Neural cell (in vitro differentiated cells): ENCODE measurements at regions not wholly inside any gene's neighbourhood (a gene's known extent, or its start where the extent isn't known, plus 50 kb on each side); places are given as distances from the start of the nearest gene placed in this dataset.

ENCODE experiments used
- CTCF ChIP-seq: fragments of 450-650 bp; IDR thresholded peaks from 2 replicates; pipeline ENCODE4 v1.5.1; 2014; ENCODE audit warnings: antibody characterized with exemption, mild to moderate bottlenecking, moderate library complexity; ENCODE audit not compliant: poor library complexity, severe bottlenecking
- EP300 ChIP-seq: fragments of 450-650 bp; conservative IDR thresholded peaks from 2 replicates; pipeline ENCODE4 v1.6.1; 2014; ENCODE audit warnings: antibody characterized with exemption, mild to moderate bottlenecking, moderate library complexity; ENCODE audit not compliant: poor library complexity, severe bottlenecking
- EZH2 ChIP-seq: fragments of 200-600, 300-800 bp; shearing (Covaris generic), sonication (generic); IDR thresholded peaks from 2 replicates; pipeline ENCODE4 v1.6.1; 2014; ENCODE audit warnings: antibody characterized with exemption, low read length, borderline replicate concordance, mild to moderate bottlenecking; ENCODE audit not compliant: insufficient read depth, poor library complexity, severe bottlenecking
- MXI1 ChIP-seq: fragments of 450-650 bp; conservative IDR thresholded peaks from 2 replicates; pipeline ENCODE4 v1.6.1; 2014; ENCODE audit warnings: antibody characterized with exemption, mild to moderate bottlenecking; ENCODE audit not compliant: poor library complexity, severe bottlenecking
- POLR2AphosphoS5 ChIP-seq: IDR thresholded peaks from 2 replicates; pipeline ENCODE4 v1.6.1; 2012
- RAD21 ChIP-seq: fragments of 450-650 bp; conservative IDR thresholded peaks from 2 replicates; pipeline ENCODE4 v1.6.1; 2014; ENCODE audit warnings: antibody characterized with exemption, mild to moderate bottlenecking, moderate library complexity
- REST ChIP-seq: IDR thresholded peaks from 2 replicates; pipeline ENCODE4 v1.6.1; 2012; ENCODE audit warnings: borderline replicate concordance
- SMC3 ChIP-seq: fragments of 450-650 bp; conservative IDR thresholded peaks from 2 replicates; pipeline ENCODE4 v1.6.1; 2014; ENCODE audit warnings: antibody characterized with exemption, mild to moderate bottlenecking, moderate library complexity; ENCODE audit not compliant: poor library complexity

- no peak for TF ChIP-seq CTCF
- TF ChIP-seq MXI1: no peak
- no peak for TF ChIP-seq RAD21
- TF ChIP-seq REST: no peak
- no peak for TF ChIP-seq EZH2
- no peak for TF ChIP-seq SMC3
- TF ChIP-seq EP300: no peak
- no peak for TF ChIP-seq POLR2AphosphoS5
Measured at GRCh38 chr9:74358959-74359358, 138.2 kb upstream of the RORB start.
